GM12878 (cell line): ENCODE measurements at regions not wholly inside any gene's neighbourhood (a gene's known extent, or its start where the extent isn't known, plus 50 kb on each side); places are given as distances from the start of the nearest gene placed in this dataset.

Experiments used
- ATAC-seq: fragments of 200-7000 bp; cut with Tn5 transposase; 3 replicates; pipeline ENCODE4 v1.9.1; 2020; ENCODE audit warnings: mild to moderate bottlenecking, moderate library complexity
- BruUV-seq: library from RNA; stranded (reverse); fragments of 400-500 nt; replicated peaks from 2 replicates; lab custom pipeline; 2021; lab: Mats Ljungman, UMichigan
- CTCF ChIA-PET: fragments of 300-600 bp; sonication (Branson Sonifier 250); formaldehyde crosslinking; extraction: SDS; loops from one replicate; lab custom pipeline; 2021; ENCODE audit warnings: inconsistent platforms; lab: Yijun Ruan, JAX
- POLR2A ChIA-PET: fragments of 350-600 bp; formaldehyde crosslinking; extraction: SDS; loops from one replicate; lab custom pipeline; 2021; ENCODE audit warnings: inconsistent platforms; lab: Charles Lee
- RAD21 ChIA-PET: fragments of 300-600 bp; sonication (Branson Sonifier 250); formaldehyde crosslinking; loops from one replicate; lab custom pipeline; 2023; ENCODE audit warnings: antibody characterized with exemption; ENCODE audit not compliant: unreplicated experiment; lab: Charles Lee
- SMC1A ChIA-PET: fragments of 300-600 bp; sonication (Branson Sonifier 250); formaldehyde crosslinking; loops from one replicate; lab custom pipeline; 2023; ENCODE audit not compliant: unreplicated experiment, uncharacterized antibody; lab: Charles Lee
- DNase-seq: peaks from one replicate; pipeline ENCODE4 v3.0.0-alpha.2; 2011; ENCODE audit warnings: low read depth, low spot score
- FAIRE-seq: peaks from 3 replicates; lab custom pipeline; 2011; peaks lifted over from hg19 to GRCh38; lab: Jason Lieb, UNC
- H2AFZ ChIP-seq: 2 replicates; pipeline ENCODE4 v1.6.0; 2011; ENCODE audit warnings: low read depth, low read length, control low read depth; ENCODE audit not compliant: control insufficient read depth
- H3K27ac ChIP-seq: 2 replicates; pipeline ENCODE4 v1.5.1; 2011; ENCODE audit warnings: control low read depth; ENCODE audit not compliant: control insufficient read depth, insufficient read depth
- H3K27me3 ChIP-seq, 2 experiments: replicated peaks in 1 of 2; 2 replicates each; pipeline versions ENCODE4 v1.6.0 to v1.6.1; 2011; ENCODE audit warnings: low read length in 1 of 2; ENCODE audit not compliant: control insufficient read depth in 2 of 2, insufficient read depth in 2 of 2
- H3K36me3 ChIP-seq, 2 experiments: 2 replicates each; pipeline ENCODE4 v1.5.1; 2011; ENCODE audit warnings: low read length in 1 of 2; ENCODE audit not compliant: control insufficient read depth in 2 of 2, insufficient read depth in 2 of 2
- H3K4me1 ChIP-seq: 2 replicates; pipeline ENCODE4 v1.6.1; 2011; ENCODE audit warnings: mild to moderate bottlenecking, low read length, moderate library complexity, mixed read lengths; ENCODE audit not compliant: control insufficient read depth, insufficient read depth
- H3K4me2 ChIP-seq: 2 replicates; pipeline ENCODE4 v1.6.0; 2011; ENCODE audit warnings: control low read depth; ENCODE audit not compliant: control insufficient read depth, insufficient read depth
- H3K4me3 ChIP-seq: fragments of 200-600 bp; sonication (generic); 2 replicates; pipeline ENCODE4 v1.5.1; 2016
- H3K79me2 ChIP-seq: 2 replicates; pipeline ENCODE4 v1.6.0; 2011; ENCODE audit warnings: low read length; ENCODE audit not compliant: control insufficient read depth, insufficient read depth
- H3K9ac ChIP-seq: 2 replicates; pipeline ENCODE4 v1.8.0; 2011; ENCODE audit warnings: low read length, control low read depth, mixed read lengths; ENCODE audit not compliant: control insufficient read depth, insufficient read depth
- H3K9me3 ChIP-seq: replicated peaks from 3 replicates; pipeline ENCODE4 v1.5.1; 2011; ENCODE audit warnings: mild to moderate bottlenecking, low read length; ENCODE audit not compliant: control insufficient read depth, insufficient read depth
- H4K20me1 ChIP-seq: 2 replicates; pipeline ENCODE4 v1.6.0; 2011; ENCODE audit not compliant: control insufficient read depth, insufficient read depth
- CHD4 ChIP-seq: fragments of 200-600 bp; sonication (generic); IDR thresholded peaks from 2 replicates; pipeline ENCODE4 v1.6.1; 2016; ENCODE audit warnings: mild to moderate bottlenecking
- FOS ChIP-seq: IDR thresholded peaks from 3 replicates; pipeline ENCODE4 v1.6.1; 2011; ENCODE audit warnings: borderline replicate concordance; ENCODE audit not compliant: insufficient read length; ENCODE audit errors: extremely low read depth
- FOXK2 ChIP-seq: fragments of 450-650 bp; IDR thresholded peaks from 2 replicates; pipeline ENCODE4 v1.6.1; 2017; ENCODE audit warnings: mild to moderate bottlenecking, moderate library complexity
- MTA2 ChIP-seq: fragments of 450-650 bp; IDR thresholded peaks from 2 replicates; pipeline ENCODE4 v1.6.1; 2016; ENCODE audit warnings: low read depth, mild to moderate bottlenecking, moderate library complexity
- SIN3A ChIP-seq: IDR thresholded peaks from 2 replicates; pipeline ENCODE4 v1.6.1; 2012; ENCODE audit warnings: low read depth, low read length, improper control_type of control experiment
- WGBS: methylation state at CpG from one replicate; pipeline ENCODE4 v1.1.6; 2016; ENCODE audit warnings: low lambda C conversion rate; ENCODE audit not compliant: insufficient replicate concordance, insufficient coverage; ENCODE audit errors: missing lambda C conversion rate; 5-methylcytosine and 5-hydroxymethylcytosine counted together
- in situ Hi-C: fragments of 300-500 bp; cut with MboI; formaldehyde crosslinking; loops from 9 replicates; pipeline ENCODE4 v1.14.3; 2018; ENCODE audit warnings: mixed read lengths
- intact Hi-C: fragments of 100-400 bp; cut with micrococcal nuclease; formaldehyde crosslinking; loops from one replicate; pipeline ENCODE4 v1.14.2; 2022; ENCODE audit not compliant: unreplicated experiment
- TF ChIP-seq, protein P1 (sequence below): fragments of 450-650 bp; IDR thresholded peaks from 2 replicates; pipeline ENCODE4 v1.6.1; 2016; ENCODE audit warnings: mild to moderate bottlenecking
- TF ChIP-seq, protein P2 (sequence below): fragments of 450-650 bp; IDR thresholded peaks from 2 replicates; pipeline ENCODE4 v1.6.1; 2018; ENCODE audit warnings: mild to moderate bottlenecking, low read depth, moderate library complexity; ENCODE audit not compliant: partially characterized antibody
- TF ChIP-seq, protein P3 (sequence below): fragments of 450-650 bp; IDR thresholded peaks from 2 replicates; pipeline ENCODE4 v1.6.1; 2017; ENCODE audit warnings: mild to moderate bottlenecking, moderate library complexity

DNA sequence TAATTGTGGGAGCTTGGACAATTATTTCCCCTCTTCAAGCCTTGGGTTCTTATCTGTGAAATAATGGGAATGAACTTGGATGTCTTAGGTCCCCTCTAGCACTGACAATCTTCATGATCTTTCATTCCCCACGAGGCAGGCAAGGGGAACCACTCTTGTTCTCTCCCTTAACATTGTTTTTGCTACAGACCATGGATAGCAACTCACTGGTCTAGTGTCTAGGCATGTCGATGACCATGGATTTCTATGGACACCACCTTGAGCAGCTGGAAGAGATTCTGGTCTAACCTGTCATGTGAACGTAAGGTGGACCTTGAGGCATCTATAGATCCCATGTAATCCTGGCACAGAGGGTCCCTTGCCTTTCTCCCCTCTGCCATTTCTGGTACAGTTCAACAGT, 104.1 kb upstream of the DHX15 start:
- TF ChIP-seq FOXK2, result no peak
- TF ChIP-seq SIN3A, result no peak
- no peak for TF ChIP-seq CHD4
- TF ChIP-seq, protein P1, sequence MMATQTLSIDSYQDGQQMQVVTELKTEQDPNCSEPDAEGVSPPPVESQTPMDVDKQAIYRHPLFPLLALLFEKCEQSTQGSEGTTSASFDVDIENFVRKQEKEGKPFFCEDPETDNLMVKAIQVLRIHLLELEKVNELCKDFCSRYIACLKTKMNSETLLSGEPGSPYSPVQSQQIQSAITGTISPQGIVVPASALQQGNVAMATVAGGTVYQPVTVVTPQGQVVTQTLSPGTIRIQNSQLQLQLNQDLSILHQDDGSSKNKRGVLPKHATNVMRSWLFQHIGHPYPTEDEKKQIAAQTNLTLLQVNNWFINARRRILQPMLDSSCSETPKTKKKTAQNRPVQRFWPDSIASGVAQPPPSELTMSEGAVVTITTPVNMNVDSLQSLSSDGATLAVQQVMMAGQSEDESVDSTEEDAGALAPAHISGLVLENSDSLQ, result no peak
- TF ChIP-seq, protein P2, sequence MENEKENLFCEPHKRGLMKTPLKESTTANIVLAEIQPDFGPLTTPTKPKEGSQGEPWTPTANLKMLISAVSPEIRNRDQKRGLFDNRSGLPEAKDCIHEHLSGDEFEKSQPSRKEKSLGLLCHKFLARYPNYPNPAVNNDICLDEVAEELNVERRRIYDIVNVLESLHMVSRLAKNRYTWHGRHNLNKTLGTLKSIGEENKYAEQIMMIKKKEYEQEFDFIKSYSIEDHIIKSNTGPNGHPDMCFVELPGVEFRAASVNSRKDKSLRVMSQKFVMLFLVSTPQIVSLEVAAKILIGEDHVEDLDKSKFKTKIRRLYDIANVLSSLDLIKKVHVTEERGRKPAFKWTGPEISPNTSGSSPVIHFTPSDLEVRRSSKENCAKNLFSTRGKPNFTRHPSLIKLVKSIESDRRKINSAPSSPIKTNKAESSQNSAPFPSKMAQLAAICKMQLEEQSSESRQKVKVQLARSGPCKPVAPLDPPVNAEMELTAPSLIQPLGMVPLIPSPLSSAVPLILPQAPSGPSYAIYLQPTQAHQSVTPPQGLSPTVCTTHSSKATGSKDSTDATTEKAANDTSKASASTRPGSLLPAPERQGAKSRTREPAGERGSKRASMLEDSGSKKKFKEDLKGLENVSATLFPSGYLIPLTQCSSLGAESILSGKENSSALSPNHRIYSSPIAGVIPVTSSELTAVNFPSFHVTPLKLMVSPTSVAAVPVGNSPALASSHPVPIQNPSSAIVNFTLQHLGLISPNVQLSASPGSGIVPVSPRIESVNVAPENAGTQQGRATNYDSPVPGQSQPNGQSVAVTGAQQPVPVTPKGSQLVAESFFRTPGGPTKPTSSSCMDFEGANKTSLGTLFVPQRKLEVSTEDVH, result no peak
- TF ChIP-seq MTA2, result no peak
- TF ChIP-seq, protein P3, sequence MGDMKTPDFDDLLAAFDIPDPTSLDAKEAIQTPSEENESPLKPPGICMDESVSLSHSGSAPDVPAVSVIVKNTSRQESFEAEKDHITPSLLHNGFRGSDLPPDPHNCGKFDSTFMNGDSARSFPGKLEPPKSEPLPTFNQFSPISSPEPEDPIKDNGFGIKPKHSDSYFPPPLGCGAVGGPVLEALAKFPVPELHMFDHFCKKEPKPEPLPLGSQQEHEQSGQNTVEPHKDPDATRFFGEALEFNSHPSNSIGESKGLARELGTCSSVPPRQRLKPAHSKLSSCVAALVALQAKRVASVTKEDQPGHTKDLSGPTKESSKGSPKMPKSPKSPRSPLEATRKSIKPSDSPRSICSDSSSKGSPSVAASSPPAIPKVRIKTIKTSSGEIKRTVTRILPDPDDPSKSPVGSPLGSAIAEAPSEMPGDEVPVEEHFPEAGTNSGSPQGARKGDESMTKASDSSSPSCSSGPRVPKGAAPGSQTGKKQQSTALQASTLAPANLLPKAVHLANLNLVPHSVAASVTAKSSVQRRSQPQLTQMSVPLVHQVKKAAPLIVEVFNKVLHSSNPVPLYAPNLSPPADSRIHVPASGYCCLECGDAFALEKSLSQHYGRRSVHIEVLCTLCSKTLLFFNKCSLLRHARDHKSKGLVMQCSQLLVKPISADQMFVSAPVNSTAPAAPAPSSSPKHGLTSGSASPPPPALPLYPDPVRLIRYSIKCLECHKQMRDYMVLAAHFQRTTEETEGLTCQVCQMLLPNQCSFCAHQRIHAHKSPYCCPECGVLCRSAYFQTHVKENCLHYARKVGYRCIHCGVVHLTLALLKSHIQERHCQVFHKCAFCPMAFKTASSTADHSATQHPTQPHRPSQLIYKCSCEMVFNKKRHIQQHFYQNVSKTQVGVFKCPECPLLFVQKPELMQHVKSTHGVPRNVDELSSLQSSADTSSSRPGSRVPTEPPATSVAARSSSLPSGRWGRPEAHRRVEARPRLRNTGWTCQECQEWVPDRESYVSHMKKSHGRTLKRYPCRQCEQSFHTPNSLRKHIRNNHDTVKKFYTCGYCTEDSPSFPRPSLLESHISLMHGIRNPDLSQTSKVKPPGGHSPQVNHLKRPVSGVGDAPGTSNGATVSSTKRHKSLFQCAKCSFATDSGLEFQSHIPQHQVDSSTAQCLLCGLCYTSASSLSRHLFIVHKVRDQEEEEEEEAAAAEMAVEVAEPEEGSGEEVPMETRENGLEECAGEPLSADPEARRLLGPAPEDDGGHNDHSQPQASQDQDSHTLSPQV, result no peak
- TF ChIP-seq FOS, result no peak
- ATAC-seq (no peak), DNase-seq (no peak), FAIRE-seq (no peak)
- RAD21 ChIA-PET, result no interaction called here
- SMC1A ChIA-PET, result interaction anchor here (1.2 kb wide), 1 partner anchor 199 kb away, joined by 5 read pairs; no protein-coding TSS in a partner anchor
- Histone ChIP-seq H3K36me3 (no peaks in the 10 kb centered on the region), H3K79me2 (no peaks in the 10 kb centered on the region), H3K9ac (no peak overlapping the region), H3K27me3 (peaks cover 0 to 4% of the 10 kb centered on the region in 2 experiments; a peak in 2 of 4 replicates), H4K20me1 (peaks cover 2% of the 10 kb centered on the region; the same call in 1 of the 2 replicates), H3K4me2 (no peak overlapping the region), H3K4me3 (no peak overlapping the region), H2AFZ (no peak overlapping the region), H3K4me1 (no peaks in the 10 kb centered on the region), H3K27ac (no peak overlapping the region), H3K9me3 (no peaks in the 10 kb centered on the region; the same call in 2 of the 3 replicates)
- BruUV-seq, result no TSS peak
- in situ Hi-C loops, result loop anchor here (5.0 kb wide), 1 partner anchor 201 kb away; no protein-coding TSS in a partner anchor
- 0% methylated on average over 3 of the region's 3 CpGs for whole genome bisulfite sequencing
- POLR2A ChIA-PET, result no interaction called here
- CTCF ChIA-PET, result interaction anchor here (1.2 to 6.1 kb wide), 4 partner anchors 23 to 202 kb away, joined by 3 to 51 read pairs (median 6); no protein-coding TSS in a partner anchor
- intact Hi-C loops, result no loop called here
